ENCODE measurements at regions not wholly inside any gene's neighbourhood (a gene's known extent, or its start where the extent isn't known, plus 50 kb on each side); places are given as distances from the start of the nearest gene placed in this dataset.

GRCh38 chr2:17373741-17374140, 144.5 kb downstream of the RAD51AP2 start:
- no peaks in the 10 kb centered on the region for H3K27me3 ChIP-seq
- no peaks in the 10 kb centered on the region for H3K4me1 ChIP-seq
- H3K9me3 ChIP-seq = no peaks in the 10 kb centered on the region
- intact Hi-C loops (cut with DNase I) = no loop called here
- no peak overlapping the region for H3K4me3 ChIP-seq
- no peak for DNase-seq
- 79 to 85% methylated on average over 1 of the region's 1 CpG for WGBS, 2 donors
- no peaks in the 10 kb centered on the region for H3K36me3 ChIP-seq
- no peak overlapping the region for H3K27ac ChIP-seq
- no peak for TF ChIP-seq POLR2A (IDR thresholded peaks at IDR 0.05)
- TF ChIP-seq, protein P1, sequence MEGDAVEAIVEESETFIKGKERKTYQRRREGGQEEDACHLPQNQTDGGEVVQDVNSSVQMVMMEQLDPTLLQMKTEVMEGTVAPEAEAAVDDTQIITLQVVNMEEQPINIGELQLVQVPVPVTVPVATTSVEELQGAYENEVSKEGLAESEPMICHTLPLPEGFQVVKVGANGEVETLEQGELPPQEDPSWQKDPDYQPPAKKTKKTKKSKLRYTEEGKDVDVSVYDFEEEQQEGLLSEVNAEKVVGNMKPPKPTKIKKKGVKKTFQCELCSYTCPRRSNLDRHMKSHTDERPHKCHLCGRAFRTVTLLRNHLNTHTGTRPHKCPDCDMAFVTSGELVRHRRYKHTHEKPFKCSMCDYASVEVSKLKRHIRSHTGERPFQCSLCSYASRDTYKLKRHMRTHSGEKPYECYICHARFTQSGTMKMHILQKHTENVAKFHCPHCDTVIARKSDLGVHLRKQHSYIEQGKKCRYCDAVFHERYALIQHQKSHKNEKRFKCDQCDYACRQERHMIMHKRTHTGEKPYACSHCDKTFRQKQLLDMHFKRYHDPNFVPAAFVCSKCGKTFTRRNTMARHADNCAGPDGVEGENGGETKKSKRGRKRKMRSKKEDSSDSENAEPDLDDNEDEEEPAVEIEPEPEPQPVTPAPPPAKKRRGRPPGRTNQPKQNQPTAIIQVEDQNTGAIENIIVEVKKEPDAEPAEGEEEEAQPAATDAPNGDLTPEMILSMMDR (IDR thresholded peaks at IDR 0.05) = no peak

- Histone ChIP-seq H3K4me3 (no peak overlapping the region), H3K4me1 (no peaks in the 10 kb centered on the region), H3K36me3 (no peaks in the 10 kb centered on the region), H3K27me3 (no peaks in the 10 kb centered on the region), H3K27ac (no peak overlapping the region), H3K9me3 (no peaks in the 10 kb centered on the region)
- DNase-seq = no peak
- TF ChIP-seq, protein P1 (IDR thresholded peaks at IDR 0.05) = no peak
- TF ChIP-seq POLR2A (IDR thresholded peaks at IDR 0.05) = no peak
- WGBS, 2 donors = 80 to 88% methylated on average over 3 of the region's 3 CpGs
- intact Hi-C loops (cut with DNase I) = no loop called here
Observed at GRCh38 chr2:17373041-17373440, 145.2 kb downstream of the RAD51AP2 start.

- H3K27ac ChIP-seq = no peak overlapping the region
- no peaks in the 10 kb centered on the region for H3K36me3 ChIP-seq
- DNase-seq = no peak
- H3K4me1 ChIP-seq = peaks cover 0 to 6% (median 0%) of the 10 kb centered on the region in 3 donors
- intact Hi-C loops (cut with DNase I) = no loop called here
- H3K9me3 ChIP-seq = no peaks in the 10 kb centered on the region
- TF ChIP-seq POLR2A (IDR thresholded peaks at IDR 0.05) = no peak
- TF ChIP-seq, protein P1 (IDR thresholded peaks at IDR 0.05) = no peak
- H3K27me3 ChIP-seq = no peaks in the 10 kb centered on the region
- H3K4me3 ChIP-seq = no peak overlapping the region
Observed at GRCh38 chr2:17363846-17364245, 154.4 kb downstream of the RAD51AP2 start.

DNA sequence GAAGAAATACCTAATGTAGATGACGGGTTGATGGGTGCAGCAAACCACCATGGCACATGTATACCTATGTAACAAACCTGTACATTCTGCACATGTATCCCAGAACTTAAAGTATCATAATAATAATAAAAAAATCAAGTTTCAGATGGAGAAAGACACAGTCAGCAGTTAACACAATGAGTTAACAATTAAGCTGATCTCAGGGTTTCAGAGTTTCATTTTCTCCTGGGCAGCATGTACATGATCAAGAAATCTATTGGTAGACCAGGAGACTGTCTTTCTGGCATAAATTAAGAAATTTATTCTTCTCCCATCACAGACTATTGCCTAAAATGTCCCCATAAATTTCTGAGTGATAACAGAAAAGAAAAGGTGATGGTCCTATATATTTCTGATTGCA, 155.3 kb downstream of the RAD51AP2 start:
- no peaks in the 10 kb centered on the region for H3K9me3 ChIP-seq
- no peaks in the 10 kb centered on the region for H3K36me3 ChIP-seq
- no peak overlapping the region for H3K4me3 ChIP-seq
- peaks cover 0 to 6% (median 0%) of the 10 kb centered on the region in 3 donors for H3K4me1 ChIP-seq
- intact Hi-C loops (cut with DNase I) = no loop called here
- TF ChIP-seq, protein P1 (IDR thresholded peaks at IDR 0.05) = no peak
- TF ChIP-seq POLR2A (IDR thresholded peaks at IDR 0.05) = no peak
- 83 to 91% methylated on average over 1 of the region's 1 CpG for WGBS, 2 donors
- DNase-seq = no peak
- no peak overlapping the region for H3K27ac ChIP-seq
- H3K27me3 ChIP-seq = no peaks in the 10 kb centered on the region

DNA sequence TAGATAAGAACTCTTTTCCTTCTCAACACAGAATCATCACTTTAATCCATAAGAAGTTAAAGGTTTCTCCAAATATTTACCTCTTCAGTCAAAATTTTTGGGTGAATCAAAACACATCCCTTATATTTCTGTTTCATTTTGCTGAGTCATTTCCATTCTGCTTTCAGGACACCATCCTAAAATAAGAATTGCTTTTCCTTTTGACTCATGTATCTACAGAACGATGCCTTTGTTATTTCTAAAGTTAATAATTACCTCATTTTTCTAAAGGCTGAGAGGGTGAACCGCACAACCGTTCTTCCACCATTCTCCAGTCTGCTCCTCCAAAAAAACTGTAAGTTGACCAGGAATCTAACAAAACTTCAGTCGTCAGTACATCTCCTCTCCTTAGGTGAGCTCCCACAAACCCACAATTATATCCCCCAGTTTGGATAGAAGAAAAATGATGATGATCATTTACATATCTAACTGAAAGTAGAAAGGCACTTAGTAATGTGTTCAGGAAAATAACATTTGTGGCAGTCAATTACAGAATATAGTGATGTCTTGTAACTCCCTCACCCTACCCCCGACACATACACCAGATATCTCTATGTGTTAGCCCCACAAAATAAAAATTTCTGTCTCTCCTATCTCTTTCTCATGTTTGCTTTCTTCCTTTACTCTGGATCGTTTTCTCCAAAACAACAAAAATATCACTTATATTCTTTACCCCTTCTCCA, 162.5 kb downstream of the RAD51AP2 start:
- H3K4me1 ChIP-seq = peaks cover 0 to 12% (median 5%) of the 10 kb centered on the region in 3 donors
- no peaks in the 10 kb centered on the region for H3K27me3 ChIP-seq
- intact Hi-C loops (cut with DNase I) = no loop called here
- no peak overlapping the region for H3K4me3 ChIP-seq
- H3K36me3 ChIP-seq = no peaks in the 10 kb centered on the region
- WGBS, 2 donors = 58 to 68% methylated on average over 6 of the region's 6 CpGs
- TF ChIP-seq, protein P1 (IDR thresholded peaks at IDR 0.05) = no peak
- no peak for TF ChIP-seq POLR2A (IDR thresholded peaks at IDR 0.05)
- no peak overlapping the region for H3K27ac ChIP-seq
- DNase-seq = no peak
- no peaks in the 10 kb centered on the region for H3K9me3 ChIP-seq

Measured in esophagus squamous epithelium (tissue), 5 donors.